SK-N-SH treated with all-trans-retinoic acid at 6 μM for 48 hours (cell line): ENCODE measurements at regions not wholly inside any gene's neighbourhood (a gene's known extent, or its start where the extent isn't known, plus 50 kb on each side); places are given as distances from the start of the nearest gene placed in this dataset.

Experiments
- ATAC-seq: fragments of 200-7000 bp; cut with Tn5 transposase; 3 replicates; pipeline ENCODE4 v1.9.1; 2020; ENCODE audit warnings: mild to moderate bottlenecking, moderate library complexity
- ARNTL ChIP-seq: fragments of 450-650 bp; formaldehyde crosslinking; IDR thresholded peaks from 2 replicates; pipeline ENCODE4 v1.5.0; 2020; ENCODE audit warnings: low read depth, mild to moderate bottlenecking, moderate library complexity, borderline replicate concordance
- BACH2 ChIP-seq: fragments of 250-450 bp; sonication (Bioruptor Pico); IDR thresholded peaks from 2 replicates; pipeline ENCODE4 v1.9.0; 2021; ENCODE audit warnings: mild to moderate bottlenecking, borderline replicate concordance
- CSDC2 ChIP-seq: fragments of 250-450 bp; sonication (Bioruptor Pico); IDR thresholded peaks from 2 replicates; pipeline ENCODE4 v1.5.0; 2020; ENCODE audit warnings: mild to moderate bottlenecking, moderate library complexity
- CSRNP3 ChIP-seq: fragments of 250-450 bp; sonication (Bioruptor Pico); IDR thresholded peaks from 2 replicates; pipeline ENCODE4 v1.5.1; 2021; ENCODE audit warnings: mild to moderate bottlenecking, moderate library complexity
- ESRRG ChIP-seq: fragments of 250-450 bp; sonication (Bioruptor Pico); IDR thresholded peaks from 2 replicates; pipeline ENCODE4 v1.6.1; 2021; ENCODE audit warnings: mild to moderate bottlenecking
- GLIS3 ChIP-seq: fragments of 250-450 bp; sonication (Bioruptor Pico); IDR thresholded peaks from 2 replicates; pipeline ENCODE4 v1.5.0; 2020; ENCODE audit warnings: mild to moderate bottlenecking, moderate library complexity
- ISL1 ChIP-seq: fragments of 250-450 bp; sonication (Bioruptor Pico); IDR thresholded peaks from 2 replicates; pipeline ENCODE4 v2.1.2; 2022; ENCODE audit warnings: mild to moderate bottlenecking, moderate library complexity
- OSR1 ChIP-seq: fragments of 250-450 bp; sonication (Bioruptor Pico); IDR thresholded peaks from 2 replicates; pipeline ENCODE4 v1.8.0; 2022; ENCODE audit warnings: moderate library complexity, mild to moderate bottlenecking, inconsistent platforms
- PATZ1 ChIP-seq: fragments of 250-450 bp; sonication (Bioruptor Pico); IDR thresholded peaks from 2 replicates; pipeline ENCODE4 v1.8.0; 2020; ENCODE audit warnings: mild to moderate bottlenecking, moderate library complexity, borderline replicate concordance
- PPARA ChIP-seq: fragments of 250-450 bp; sonication (Bioruptor Pico); IDR thresholded peaks from 2 replicates; pipeline ENCODE4 v1.5.0; 2020; ENCODE audit warnings: mild to moderate bottlenecking, borderline replicate concordance
- RARB ChIP-seq: fragments of 250-450 bp; sonication (Bioruptor Pico); IDR thresholded peaks from 2 replicates; pipeline ENCODE4 v1.8.0; 2021; ENCODE audit warnings: mild to moderate bottlenecking, moderate library complexity
- SNAI2 ChIP-seq: fragments of 250-450 bp; sonication (Bioruptor Pico); IDR thresholded peaks from 2 replicates; pipeline ENCODE4 v1.5.0; 2020; ENCODE audit warnings: mild to moderate bottlenecking, moderate library complexity
- TCF4 ChIP-seq: fragments of 250-450 bp; sonication (Bioruptor Pico); IDR thresholded peaks from 2 replicates; pipeline ENCODE4 v1.8.0; 2021; ENCODE audit warnings: mild to moderate bottlenecking, moderate library complexity, borderline replicate concordance
- TOX ChIP-seq: fragments of 250-450 bp; sonication (Bioruptor Pico); IDR thresholded peaks from 2 replicates; pipeline ENCODE4 v1.8.0; 2021; ENCODE audit warnings: mild to moderate bottlenecking, moderate library complexity, borderline replicate concordance
- TSHZ2 ChIP-seq: fragments of 250-450 bp; sonication (Bioruptor Pico); IDR thresholded peaks from 2 replicates; pipeline ENCODE4 v1.5.0; 2020; ENCODE audit warnings: mild to moderate bottlenecking, moderate library complexity
- ZC3H10 ChIP-seq: fragments of 250-450 bp; sonication (Bioruptor Pico); IDR thresholded peaks from 2 replicates; pipeline ENCODE4 v1.5.1; 2021; ENCODE audit warnings: mild to moderate bottlenecking, moderate library complexity
- ZFP30 ChIP-seq: fragments of 450-650 bp; formaldehyde crosslinking; IDR thresholded peaks from 2 replicates; pipeline ENCODE4 v1.5.0; 2022; ENCODE audit warnings: mild to moderate bottlenecking, moderate library complexity
- ZNF565 ChIP-seq: fragments of 450-650 bp; formaldehyde crosslinking; conservative IDR thresholded peaks from 2 replicates; pipeline ENCODE4 v1.5.0; 2020; ENCODE audit warnings: low read depth, mild to moderate bottlenecking, moderate library complexity
- ZNF70 ChIP-seq: fragments of 450-650 bp; formaldehyde crosslinking; IDR thresholded peaks from 2 replicates; pipeline ENCODE4 v1.5.0; 2020; ENCODE audit warnings: mild to moderate bottlenecking, moderate library complexity
- ZNF8 ChIP-seq: fragments of 450-650 bp; formaldehyde crosslinking; IDR thresholded peaks from 2 replicates; pipeline ENCODE4 v1.5.0; 2020; ENCODE audit warnings: mild to moderate bottlenecking, moderate library complexity
- TF ChIP-seq, protein P1 (sequence below): fragments of 250-450 bp; sonication (Bioruptor Pico); IDR thresholded peaks from 2 replicates; pipeline ENCODE4 v1.5.1; 2020; ENCODE audit warnings: low read depth, mild to moderate bottlenecking, moderate library complexity
- TF ChIP-seq, protein P2 (sequence below): fragments of 250-450 bp; sonication (Bioruptor Pico); IDR thresholded peaks from 2 replicates; pipeline ENCODE4 v1.8.0; 2021; ENCODE audit warnings: low read depth, mild to moderate bottlenecking, moderate library complexity, borderline replicate concordance

- TF ChIP-seq, protein P1, sequence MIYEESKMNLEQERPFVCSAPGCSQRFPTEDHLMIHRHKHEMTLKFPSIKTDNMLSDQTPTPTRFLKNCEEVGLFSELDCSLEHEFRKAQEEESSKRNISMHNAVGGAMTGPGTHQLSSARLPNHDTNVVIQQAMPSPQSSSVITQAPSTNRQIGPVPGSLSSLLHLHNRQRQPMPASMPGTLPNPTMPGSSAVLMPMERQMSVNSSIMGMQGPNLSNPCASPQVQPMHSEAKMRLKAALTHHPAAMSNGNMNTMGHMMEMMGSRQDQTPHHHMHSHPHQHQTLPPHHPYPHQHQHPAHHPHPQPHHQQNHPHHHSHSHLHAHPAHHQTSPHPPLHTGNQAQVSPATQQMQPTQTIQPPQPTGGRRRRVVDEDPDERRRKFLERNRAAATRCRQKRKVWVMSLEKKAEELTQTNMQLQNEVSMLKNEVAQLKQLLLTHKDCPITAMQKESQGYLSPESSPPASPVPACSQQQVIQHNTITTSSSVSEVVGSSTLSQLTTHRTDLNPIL (CRISPR knock-in tag), result no peak
- no peak for TF ChIP-seq ZNF70 (CRISPR knock-in tag)
- no peak for TF ChIP-seq ISL1
- no peak for TF ChIP-seq TSHZ2 (CRISPR knock-in tag)
- no peak for TF ChIP-seq TOX (CRISPR knock-in tag)
Observed at GRCh38 chr18:68607852-68608251, 107.1 kb downstream of the TMX3 start (continued).

DNA sequence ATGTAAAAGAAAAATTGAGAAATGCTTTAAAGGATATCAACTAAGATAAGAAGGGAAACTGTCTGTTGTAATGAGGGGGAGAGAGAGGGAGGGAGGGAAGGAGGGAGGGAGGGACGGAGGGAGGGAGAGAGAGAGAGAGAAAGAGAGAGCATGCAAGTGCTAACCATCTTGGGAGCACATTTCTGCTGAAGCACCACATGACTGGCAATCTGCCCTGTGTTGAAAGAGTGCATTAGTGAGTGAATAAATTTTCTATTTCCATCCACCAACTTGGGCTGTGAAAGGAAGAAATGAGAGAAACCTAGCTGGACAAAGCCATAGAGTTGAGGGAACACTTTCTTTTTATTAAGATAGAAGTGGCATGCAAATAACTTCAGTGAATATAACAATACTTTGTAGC, 110.7 kb downstream of the TMX3 start:
- TF ChIP-seq RARB (CRISPR knock-in tag), result no peak
- TF ChIP-seq ZNF8 (CRISPR knock-in tag), result no peak
- no peak for TF ChIP-seq SNAI2 (CRISPR knock-in tag)
- TF ChIP-seq ZNF70 (CRISPR knock-in tag), result no peak
- TF ChIP-seq ARNTL, result no peak
- TF ChIP-seq TCF4 (CRISPR knock-in tag), result no peak
- no peak for TF ChIP-seq CSDC2 (CRISPR knock-in tag)
- no peak for TF ChIP-seq OSR1 (CRISPR knock-in tag)
- no peak for TF ChIP-seq PATZ1 (CRISPR knock-in tag)
- TF ChIP-seq BACH2, result no peak
- no peak for TF ChIP-seq CSRNP3 (CRISPR knock-in tag)
- TF ChIP-seq ESRRG (CRISPR knock-in tag), result no peak
- TF ChIP-seq, protein P2, sequence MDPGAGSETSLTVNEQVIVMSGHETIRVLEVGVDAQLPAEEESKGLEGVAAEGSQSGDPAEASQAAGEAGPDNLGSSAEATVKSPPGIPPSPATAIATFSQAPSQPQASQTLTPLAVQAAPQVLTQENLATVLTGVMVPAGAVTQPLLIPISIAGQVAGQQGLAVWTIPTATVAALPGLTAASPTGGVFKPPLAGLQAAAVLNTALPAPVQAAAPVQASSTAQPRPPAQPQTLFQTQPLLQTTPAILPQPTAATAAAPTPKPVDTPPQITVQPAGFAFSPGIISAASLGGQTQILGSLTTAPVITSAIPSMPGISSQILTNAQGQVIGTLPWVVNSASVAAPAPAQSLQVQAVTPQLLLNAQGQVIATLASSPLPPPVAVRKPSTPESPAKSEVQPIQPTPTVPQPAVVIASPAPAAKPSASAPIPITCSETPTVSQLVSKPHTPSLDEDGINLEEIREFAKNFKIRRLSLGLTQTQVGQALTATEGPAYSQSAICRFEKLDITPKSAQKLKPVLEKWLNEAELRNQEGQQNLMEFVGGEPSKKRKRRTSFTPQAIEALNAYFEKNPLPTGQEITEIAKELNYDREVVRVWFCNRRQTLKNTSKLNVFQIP (CRISPR knock-in tag), result no peak
- TF ChIP-seq ZFP30, result no peak
- no peak for TF ChIP-seq ZNF565 (CRISPR knock-in tag)
- TF ChIP-seq ISL1, result no peak
- TF ChIP-seq TOX (CRISPR knock-in tag), result no peak
- no peak for TF ChIP-seq GLIS3 (CRISPR knock-in tag)
- TF ChIP-seq ZC3H10 (CRISPR knock-in tag), result no peak
- TF ChIP-seq, all 23 proteins: peak for 0
- no peak for ATAC-seq

DNA sequence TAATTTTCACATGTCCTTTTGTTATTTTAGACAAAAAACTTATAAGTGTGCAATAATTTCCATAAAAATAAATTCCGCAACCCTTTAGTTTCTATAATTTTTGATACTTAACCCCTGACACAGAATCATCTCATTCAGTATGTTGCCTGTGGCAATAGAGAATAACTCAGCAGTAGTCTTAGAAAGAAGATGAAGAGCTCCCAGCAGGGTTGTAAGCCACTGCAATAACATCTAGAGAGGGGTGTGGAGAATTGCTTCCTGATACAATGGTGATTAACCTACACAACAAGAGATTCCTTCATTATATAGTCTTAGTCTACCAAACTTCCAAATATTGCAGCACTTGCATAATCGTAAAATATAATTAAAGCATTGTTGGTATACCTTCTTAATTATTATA, 118.9 kb downstream of the TMX3 start:
- no peak for ATAC-seq
- TF ChIP-seq BACH2 (no peak), ZNF565 (CRISPR knock-in tag) (no peak), OSR1 (CRISPR knock-in tag) (no peak), GLIS3 (CRISPR knock-in tag) (no peak), ZC3H10 (CRISPR knock-in tag) (no peak), TCF4 (CRISPR knock-in tag) (no peak), TSHZ2 (CRISPR knock-in tag) (no peak), ZNF70 (CRISPR knock-in tag) (no peak), ZNF8 (CRISPR knock-in tag) (no peak), PPARA (no peak), CSRNP3 (CRISPR knock-in tag) (no peak), ZFP30 (no peak), RARB (CRISPR knock-in tag) (no peak), SNAI2 (CRISPR knock-in tag) (no peak), ARNTL (no peak)
- TF ChIP-seq, protein P1 (CRISPR knock-in tag), result no peak
